Loucy (cell line): ENCODE measurements at regions not wholly inside any gene's neighbourhood (a gene's known extent, or its start where the extent isn't known, plus 50 kb on each side); places are given as distances from the start of the nearest gene placed in this dataset.

Experiments used
- H2AFZ ChIP-seq: fragments of 200-600 bp; sonication (generic); 2 replicates; pipeline ENCODE4 v1.6.0; 2016; ENCODE audit warnings: antibody characterized with exemption, mild to moderate bottlenecking, low read length, moderate library complexity
- H3F3A ChIP-seq: fragments of 200-600 bp; 2 replicates; pipeline ENCODE4 v1.6.0; 2016; ENCODE audit warnings: antibody characterized with exemption, low read depth, mild to moderate bottlenecking
- H3K27me3 ChIP-seq: fragments of 200-600 bp; sonication (generic); 2 replicates; pipeline ENCODE4 v1.6.1; 2014; ENCODE audit warnings: low read length, mild to moderate bottlenecking; ENCODE audit not compliant: insufficient read depth, poor library complexity, severe bottlenecking
- H3K36me3 ChIP-seq: fragments of 200-600 bp; sonication (generic); 2 replicates; pipeline ENCODE4 v1.6.1; 2016; ENCODE audit warnings: low read length; ENCODE audit not compliant: insufficient read depth
- H3K4me1 ChIP-seq: fragments of 200-600 bp; sonication (generic); 2 replicates; pipeline ENCODE4 v1.5.1; 2014; ENCODE audit warnings: low read length, mild to moderate bottlenecking; ENCODE audit not compliant: insufficient read depth, poor library complexity, severe bottlenecking
- H3K4me2 ChIP-seq: fragments of 200-600 bp; sonication (generic); 2 replicates; pipeline ENCODE4 v1.6.0; 2014; ENCODE audit warnings: antibody characterized with exemption, low read length, low read depth, mild to moderate bottlenecking; ENCODE audit not compliant: poor library complexity, severe bottlenecking
- H3K4me3 ChIP-seq: fragments of 200-600 bp; sonication (generic); 2 replicates; pipeline ENCODE4 v1.5.1; 2014; ENCODE audit warnings: low read length, mild to moderate bottlenecking, mixed read lengths; ENCODE audit not compliant: poor library complexity, severe bottlenecking
- H3K79me2 ChIP-seq: fragments of 200-600 bp; sonication (generic); 2 replicates; pipeline ENCODE4 v1.6.1; 2014; ENCODE audit warnings: low read length; ENCODE audit not compliant: insufficient read depth
- H3K9ac ChIP-seq: fragments of 200-600 bp; sonication (generic); 2 replicates; pipeline ENCODE4 v1.6.0; 2014; ENCODE audit warnings: mild to moderate bottlenecking, low read depth, low read length, moderate library complexity; ENCODE audit not compliant: poor library complexity, severe bottlenecking
- H3K9me2 ChIP-seq: fragments of 200-600 bp; sonication (generic); replicated peaks from 2 replicates; pipeline ENCODE4 v1.6.1; 2016; ENCODE audit warnings: low read depth, low read length, mixed read lengths
- H3K9me3 ChIP-seq: fragments of 200-600 bp; sonication (generic); 2 replicates; pipeline ENCODE4 v1.6.1; 2014; ENCODE audit warnings: mild to moderate bottlenecking, antibody characterized with exemption, low read length, low read depth; ENCODE audit not compliant: insufficient read depth
- H4K20me1 ChIP-seq: fragments of 200-600 bp; sonication (generic); 2 replicates; pipeline ENCODE4 v1.6.0; 2014; ENCODE audit warnings: antibody characterized with exemption, low read length, mild to moderate bottlenecking; ENCODE audit not compliant: insufficient read depth, poor library complexity, severe bottlenecking
- EZH2phosphoT487 ChIP-seq: fragments of 200-600 bp; IDR thresholded peaks from 2 replicates; pipeline ENCODE4 v1.6.1; 2018; ENCODE audit warnings: antibody characterized with exemption, mild to moderate bottlenecking, moderate library complexity, borderline replicate concordance
- TF ChIP-seq, protein P1 (sequence below): fragments of 200-600 bp; sonication (generic); conservative IDR thresholded peaks from 2 replicates; pipeline ENCODE4 v1.5.1; 2014; ENCODE audit warnings: mild to moderate bottlenecking, antibody characterized with exemption, low read length

DNA sequence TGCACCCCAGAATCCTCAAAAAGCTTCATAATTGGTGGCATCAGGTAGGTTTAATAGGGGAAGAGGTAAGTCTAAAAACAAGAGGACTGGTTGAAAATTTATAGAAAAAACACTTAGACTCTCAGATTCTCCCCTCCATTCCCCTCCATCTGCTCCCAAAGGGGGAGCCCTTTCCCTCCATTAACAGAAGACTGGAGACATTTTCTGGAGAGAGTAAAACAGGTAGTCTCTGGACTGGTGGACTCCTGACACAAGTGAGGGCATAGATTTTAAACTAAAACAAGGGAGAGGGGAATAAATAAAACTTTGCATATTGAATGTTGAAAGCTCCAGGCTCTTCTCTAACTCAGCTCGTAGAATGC lies 54.0 kb upstream of the IPO9 start:
- H2AFZ ChIP-seq: no peak overlapping the region
- no peaks in the 10 kb centered on the region for H4K20me1 ChIP-seq
- H3K9me3 ChIP-seq: peaks cover 12% of the 10 kb centered on the region; the same call in 1 of the 2 replicates
- no peak overlapping the region for H3K4me3 ChIP-seq
- no peaks in the 10 kb centered on the region for H3K36me3 ChIP-seq
- no peak for TF ChIP-seq EZH2phosphoT487
- TF ChIP-seq, protein P1, sequence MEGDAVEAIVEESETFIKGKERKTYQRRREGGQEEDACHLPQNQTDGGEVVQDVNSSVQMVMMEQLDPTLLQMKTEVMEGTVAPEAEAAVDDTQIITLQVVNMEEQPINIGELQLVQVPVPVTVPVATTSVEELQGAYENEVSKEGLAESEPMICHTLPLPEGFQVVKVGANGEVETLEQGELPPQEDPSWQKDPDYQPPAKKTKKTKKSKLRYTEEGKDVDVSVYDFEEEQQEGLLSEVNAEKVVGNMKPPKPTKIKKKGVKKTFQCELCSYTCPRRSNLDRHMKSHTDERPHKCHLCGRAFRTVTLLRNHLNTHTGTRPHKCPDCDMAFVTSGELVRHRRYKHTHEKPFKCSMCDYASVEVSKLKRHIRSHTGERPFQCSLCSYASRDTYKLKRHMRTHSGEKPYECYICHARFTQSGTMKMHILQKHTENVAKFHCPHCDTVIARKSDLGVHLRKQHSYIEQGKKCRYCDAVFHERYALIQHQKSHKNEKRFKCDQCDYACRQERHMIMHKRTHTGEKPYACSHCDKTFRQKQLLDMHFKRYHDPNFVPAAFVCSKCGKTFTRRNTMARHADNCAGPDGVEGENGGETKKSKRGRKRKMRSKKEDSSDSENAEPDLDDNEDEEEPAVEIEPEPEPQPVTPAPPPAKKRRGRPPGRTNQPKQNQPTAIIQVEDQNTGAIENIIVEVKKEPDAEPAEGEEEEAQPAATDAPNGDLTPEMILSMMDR: no peak
- no peak overlapping the region for H3K4me2 ChIP-seq
- no peaks in the 10 kb centered on the region for H3K4me1 ChIP-seq
- no peaks in the 10 kb centered on the region for H3K79me2 ChIP-seq
- no peaks in the 10 kb centered on the region for H3K27me3 ChIP-seq
- no peak overlapping the region for H3K9ac ChIP-seq
- no peaks in the 10 kb centered on the region for H3F3A ChIP-seq
- no peaks in the 10 kb centered on the region for H3K9me2 ChIP-seq

DNA sequence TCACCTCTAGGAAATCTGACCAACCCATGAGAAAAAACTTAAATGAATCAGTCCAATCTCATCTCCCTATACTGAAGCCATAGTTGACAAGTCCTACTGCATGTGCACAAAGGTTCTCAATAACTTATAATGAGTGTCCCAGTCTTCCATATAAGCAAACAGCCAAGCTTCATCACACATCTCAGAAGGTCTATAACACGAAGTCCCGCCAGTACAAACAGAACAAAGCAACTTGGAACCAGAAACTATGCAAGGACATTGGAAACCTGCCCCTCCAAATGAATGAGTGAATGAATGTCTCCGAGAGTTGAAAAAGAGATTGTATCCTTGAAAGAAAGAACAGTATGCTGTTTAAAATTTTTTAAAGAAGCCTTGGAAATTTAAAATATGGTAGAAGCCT lies 53.6 kb upstream of the IPO9 start:
- Histone ChIP-seq H2AFZ (no peak overlapping the region), H3K4me3 (no peak overlapping the region), H3K9me3 (peaks cover 12% of the 10 kb centered on the region; the same call in 1 of the 2 replicates), H3K4me2 (no peak overlapping the region), H4K20me1 (no peaks in the 10 kb centered on the region), H3K4me1 (no peaks in the 10 kb centered on the region), H3K27me3 (no peaks in the 10 kb centered on the region), H3K36me3 (peaks cover under 1% of the 10 kb centered on the region; the same call in 1 of the 2 replicates), H3K79me2 (no peaks in the 10 kb centered on the region), H3K9ac (no peak overlapping the region), H3K9me2 (no peaks in the 10 kb centered on the region), H3F3A (no peaks in the 10 kb centered on the region)
- no peak for TF ChIP-seq EZH2phosphoT487
- TF ChIP-seq, protein P1: no peak

DNA sequence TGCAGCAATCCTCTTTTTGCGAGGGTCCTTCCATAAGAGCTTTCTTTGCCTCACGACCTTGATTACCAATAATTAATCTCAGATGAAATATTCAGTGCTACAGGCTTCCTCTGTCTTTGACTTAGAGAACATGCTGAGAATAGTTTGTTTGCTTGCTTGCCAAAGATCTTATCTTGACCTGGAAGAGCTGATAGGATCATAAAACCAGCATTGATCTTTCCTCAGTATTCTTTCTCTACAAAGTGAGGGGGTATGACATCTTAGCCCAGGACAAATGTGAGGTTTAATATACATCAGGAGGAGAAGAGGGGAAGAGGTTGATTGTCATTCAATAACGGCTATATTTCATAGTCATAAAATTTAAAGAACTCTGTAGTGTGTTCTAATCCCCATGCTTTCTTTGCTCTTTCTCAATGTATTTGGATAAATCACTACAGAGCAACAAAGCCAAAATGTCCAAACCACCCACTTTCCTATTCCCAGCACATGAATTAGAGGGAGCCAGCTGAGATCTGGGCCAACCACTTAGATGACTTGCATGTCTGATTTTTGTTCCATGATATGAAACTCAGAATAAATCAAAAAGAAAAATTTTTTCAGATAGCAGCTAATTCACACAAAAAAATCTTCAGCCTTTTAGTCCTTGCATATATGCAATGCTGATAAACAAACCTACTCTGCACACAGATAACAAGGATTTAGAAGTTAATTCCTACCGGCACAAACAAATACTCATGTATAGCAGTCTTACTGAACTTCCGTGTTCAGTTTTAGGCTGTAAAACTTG lies 50.5 kb upstream of the IPO9 start:
- no peak for TF ChIP-seq EZH2phosphoT487
- TF ChIP-seq, protein P1: no peak
- Histone ChIP-seq H3K36me3 (peaks cover 23% of the 10 kb centered on the region; the same call in 1 of the 2 replicates), H3K27me3 (no peaks in the 10 kb centered on the region), H3F3A (no peaks in the 10 kb centered on the region), H3K9ac (no peak overlapping the region), H3K79me2 (no peaks in the 10 kb centered on the region), H3K4me1 (no peaks in the 10 kb centered on the region), H4K20me1 (no peaks in the 10 kb centered on the region), H3K9me3 (no peaks in the 10 kb centered on the region), H2AFZ (no peak overlapping the region), H3K9me2 (no peaks in the 10 kb centered on the region), H3K4me3 (no peak overlapping the region), H3K4me2 (no peak overlapping the region)
